ENCODE measurements at regions not wholly inside any gene's neighbourhood (a gene's known extent, or its start where the extent isn't known, plus 50 kb on each side); places are given as distances from the start of the nearest gene placed in this dataset.

DNA sequence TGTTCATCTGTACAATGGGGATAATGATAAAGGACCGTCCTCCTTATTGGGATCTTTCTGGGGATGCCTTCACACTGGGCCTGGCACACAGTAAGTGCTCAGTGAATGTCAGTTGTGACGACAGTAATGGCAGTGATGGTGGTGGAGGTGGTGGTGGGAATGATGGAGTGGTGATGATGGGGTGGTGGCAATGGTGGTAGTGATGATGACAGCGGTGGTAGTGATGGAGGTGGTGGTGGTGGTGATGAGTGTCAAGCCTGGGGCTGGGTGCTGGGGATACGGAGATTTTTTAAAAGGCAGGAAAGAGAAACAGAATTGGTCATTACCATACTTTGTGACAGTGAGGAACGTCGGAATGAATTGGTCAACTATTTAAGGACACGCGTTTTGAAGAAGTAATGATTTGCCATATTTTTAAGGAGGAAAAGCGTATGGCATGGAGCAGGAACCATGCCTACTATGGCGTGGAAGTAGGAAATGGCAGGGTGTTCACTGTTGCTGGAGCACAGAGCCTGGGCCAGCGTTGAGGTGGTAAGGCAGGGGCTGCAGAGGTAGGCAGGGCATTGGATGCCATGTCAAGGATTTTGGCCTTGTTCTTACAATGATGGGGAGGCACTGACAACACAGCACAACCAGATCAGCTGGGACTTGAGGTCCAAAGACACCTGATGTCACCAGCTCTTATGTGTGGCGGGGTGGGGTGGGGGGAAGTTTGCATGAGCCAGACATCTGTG lies 128.7 kb downstream of the ACTL8 start:
- no peak for DNase-seq (ENCODE audit: low read depth in 1 of 2, low spot score in 1 of 2)
- H3K9me3 ChIP-seq (ENCODE audit: low read depth): no peaks in the 10 kb centered on the region
- H3K27me3 ChIP-seq: no peaks in the 10 kb centered on the region
- H3K36me3 ChIP-seq: no peaks in the 10 kb centered on the region
- TF ChIP-seq, protein P1, sequence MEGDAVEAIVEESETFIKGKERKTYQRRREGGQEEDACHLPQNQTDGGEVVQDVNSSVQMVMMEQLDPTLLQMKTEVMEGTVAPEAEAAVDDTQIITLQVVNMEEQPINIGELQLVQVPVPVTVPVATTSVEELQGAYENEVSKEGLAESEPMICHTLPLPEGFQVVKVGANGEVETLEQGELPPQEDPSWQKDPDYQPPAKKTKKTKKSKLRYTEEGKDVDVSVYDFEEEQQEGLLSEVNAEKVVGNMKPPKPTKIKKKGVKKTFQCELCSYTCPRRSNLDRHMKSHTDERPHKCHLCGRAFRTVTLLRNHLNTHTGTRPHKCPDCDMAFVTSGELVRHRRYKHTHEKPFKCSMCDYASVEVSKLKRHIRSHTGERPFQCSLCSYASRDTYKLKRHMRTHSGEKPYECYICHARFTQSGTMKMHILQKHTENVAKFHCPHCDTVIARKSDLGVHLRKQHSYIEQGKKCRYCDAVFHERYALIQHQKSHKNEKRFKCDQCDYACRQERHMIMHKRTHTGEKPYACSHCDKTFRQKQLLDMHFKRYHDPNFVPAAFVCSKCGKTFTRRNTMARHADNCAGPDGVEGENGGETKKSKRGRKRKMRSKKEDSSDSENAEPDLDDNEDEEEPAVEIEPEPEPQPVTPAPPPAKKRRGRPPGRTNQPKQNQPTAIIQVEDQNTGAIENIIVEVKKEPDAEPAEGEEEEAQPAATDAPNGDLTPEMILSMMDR (IDR thresholded peaks at IDR 0.05; ENCODE audit: low read depth, low read length): no peak
- no peak overlapping the region for H3K27ac ChIP-seq
- H3K4me3 ChIP-seq: no peak overlapping the region
- peaks cover 11% of the 10 kb centered on the region for H3K4me1 ChIP-seq (ENCODE audit: low read depth)

DNA sequence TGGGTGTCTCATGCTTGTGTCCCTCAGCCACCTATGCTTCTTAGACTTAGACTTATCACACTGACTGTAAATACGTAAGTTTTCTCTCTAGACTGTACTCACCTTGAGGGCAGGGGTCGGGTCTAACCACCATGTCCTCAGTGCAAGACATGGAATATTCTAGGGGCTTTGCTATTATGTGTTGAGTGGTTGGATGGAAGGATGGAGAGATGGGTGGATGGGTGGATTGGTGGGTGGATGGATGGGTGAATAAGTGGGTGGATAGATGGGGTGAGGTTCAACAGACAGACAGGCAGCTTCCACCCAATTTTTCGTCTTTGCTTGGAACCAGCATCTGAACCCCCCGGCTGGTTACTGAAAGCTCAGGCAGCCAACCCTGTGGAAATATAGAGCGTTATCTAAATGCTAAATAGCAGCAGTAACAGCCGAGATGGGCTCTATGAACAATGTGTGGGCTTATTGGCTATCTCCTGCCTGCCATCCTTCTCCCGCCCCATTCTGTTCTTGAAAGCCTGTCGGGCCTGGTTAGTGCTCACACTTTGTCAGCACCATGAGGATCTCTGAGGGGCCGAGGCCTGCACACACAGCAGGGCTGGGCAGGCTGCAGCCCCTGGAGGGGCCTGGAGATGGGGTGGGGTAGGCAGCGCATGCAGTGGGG lies 130.7 kb downstream of the ACTL8 start:
- no peaks in the 10 kb centered on the region for H3K9me3 ChIP-seq (ENCODE audit: low read depth)
- no peaks in the 10 kb centered on the region for H3K27me3 ChIP-seq
- no peak overlapping the region for H3K27ac ChIP-seq
- H3K4me1 ChIP-seq (ENCODE audit: low read depth): peaks cover 11% of the 10 kb centered on the region
- TF ChIP-seq, protein P1 (IDR thresholded peaks at IDR 0.05; ENCODE audit: low read depth, low read length): no peak
- peak in 1 of 2 donors; percentile 34 for DNase-seq (ENCODE audit: low read depth in 1 of 2, low spot score in 1 of 2)
- H3K36me3 ChIP-seq: no peaks in the 10 kb centered on the region
- H3K4me3 ChIP-seq: no peak overlapping the region

DNA sequence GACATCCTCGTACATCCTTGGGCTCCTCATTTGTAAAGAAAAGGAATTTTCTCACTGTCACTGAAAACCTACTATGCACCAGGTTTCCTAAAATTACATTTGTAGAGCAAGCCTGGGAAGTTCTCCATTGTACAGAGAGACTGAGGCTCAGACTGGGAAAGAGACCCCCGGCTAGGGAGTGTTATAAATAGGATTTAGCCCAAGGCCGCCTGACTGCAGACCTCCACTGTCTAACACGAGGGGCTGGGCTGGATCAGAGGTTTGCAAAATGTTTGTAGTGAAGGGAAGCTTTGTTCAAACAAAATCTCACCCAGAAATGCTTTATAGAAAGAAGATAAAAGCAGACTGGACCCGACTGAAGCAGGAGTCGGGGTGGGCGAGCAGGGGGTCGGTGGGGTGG lies 131.3 kb downstream of the ACTL8 start:
- Histone ChIP-seq H3K4me3 (no peak overlapping the region), H3K27ac (peak overlapping the region; percentile 45), H3K9me3 (ENCODE audit: low read depth) (no peaks in the 10 kb centered on the region), H3K27me3 (no peaks in the 10 kb centered on the region), H3K36me3 (no peaks in the 10 kb centered on the region), H3K4me1 (ENCODE audit: low read depth) (peaks cover 11% of the 10 kb centered on the region)
- DNase-seq (ENCODE audit: low read depth in 1 of 2, low spot score in 1 of 2): no peak
- TF ChIP-seq, protein P1 (IDR thresholded peaks at IDR 0.05; ENCODE audit: low read depth, low read length): no peak

DNA sequence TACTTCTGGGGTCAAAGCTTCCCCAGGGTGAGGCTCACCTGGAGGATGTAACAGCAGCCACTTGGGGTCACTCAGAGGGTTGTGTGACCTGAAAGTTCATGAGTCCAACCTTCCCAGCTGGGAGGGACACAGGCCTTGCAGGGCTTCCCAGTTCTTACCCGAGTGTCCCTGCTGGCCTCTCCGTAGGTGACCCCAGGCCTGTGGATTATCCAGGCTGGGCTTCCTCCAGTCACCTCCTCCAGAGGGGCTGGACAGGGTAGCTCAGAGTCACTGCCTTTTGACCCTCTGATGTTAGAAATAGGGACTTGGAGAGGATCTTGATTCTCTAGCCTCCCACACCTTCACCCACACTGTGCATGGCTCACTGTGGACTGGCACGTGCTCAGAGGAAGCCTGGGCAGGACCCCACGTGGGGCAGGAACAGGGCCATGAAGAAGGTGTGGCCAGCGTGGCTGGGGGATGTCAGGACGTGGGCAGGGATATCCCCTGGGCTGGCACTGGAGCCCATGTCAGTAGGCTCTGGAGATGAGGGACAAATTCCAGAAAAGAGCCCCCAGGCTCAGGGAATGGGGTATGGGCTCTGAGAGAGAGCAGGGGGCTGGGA lies 131.8 kb downstream of the ACTL8 start:
- no peak overlapping the region for H3K4me3 ChIP-seq
- H3K27me3 ChIP-seq: no peaks in the 10 kb centered on the region
- H3K9me3 ChIP-seq (ENCODE audit: low read depth): no peaks in the 10 kb centered on the region
- H3K36me3 ChIP-seq: no peaks in the 10 kb centered on the region
- H3K4me1 ChIP-seq (ENCODE audit: low read depth): peaks cover 11% of the 10 kb centered on the region
- no peak for DNase-seq (ENCODE audit: low read depth in 1 of 2, low spot score in 1 of 2)
- TF ChIP-seq, protein P1 (IDR thresholded peaks at IDR 0.05; ENCODE audit: low read depth, low read length): no peak
- H3K27ac ChIP-seq: no peak overlapping the region

DNA sequence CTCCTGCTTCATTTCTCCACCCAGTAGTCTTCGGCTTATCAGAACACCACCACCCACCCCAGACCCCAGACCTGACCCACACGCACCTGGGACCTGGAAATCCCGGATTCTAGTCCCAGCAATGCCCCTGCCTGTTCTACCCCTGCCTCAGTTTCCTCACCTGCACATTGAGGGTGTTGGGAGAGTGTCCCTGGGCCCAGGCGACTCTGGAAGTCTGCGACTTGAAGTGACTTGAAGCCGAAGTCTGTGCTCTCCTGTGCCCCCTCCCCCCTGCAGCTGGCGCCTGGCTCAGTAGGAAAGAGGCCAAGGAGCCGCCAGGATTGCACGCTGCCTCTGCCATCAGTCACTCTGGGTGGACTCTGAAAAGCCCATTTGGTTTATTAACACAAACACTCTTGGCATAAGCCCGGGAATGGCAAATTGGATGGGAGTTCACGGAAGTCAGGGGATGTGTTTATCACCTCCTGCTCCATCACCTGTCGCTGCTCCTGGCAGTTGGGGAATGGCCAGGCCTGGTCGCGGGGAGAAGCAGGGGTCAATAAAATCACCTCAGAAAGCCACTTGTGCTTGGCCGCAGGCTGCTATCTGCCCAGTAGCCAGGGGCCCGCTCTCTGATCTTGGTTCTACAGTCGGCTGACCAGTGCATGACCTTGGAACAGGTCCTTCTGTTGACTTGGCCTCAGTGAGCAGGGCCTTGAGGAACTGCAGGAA lies 132.7 kb downstream of the ACTL8 start:
- Histone ChIP-seq H3K36me3 (no peaks in the 10 kb centered on the region), H3K4me1 (ENCODE audit: low read depth) (peaks cover 11% of the 10 kb centered on the region), H3K27me3 (no peaks in the 10 kb centered on the region), H3K27ac (no peak overlapping the region), H3K9me3 (ENCODE audit: low read depth) (no peaks in the 10 kb centered on the region), H3K4me3 (no peak overlapping the region)
- no peak for DNase-seq (ENCODE audit: low read depth in 1 of 2, low spot score in 1 of 2)
- TF ChIP-seq, protein P1 (IDR thresholded peaks at IDR 0.05; ENCODE audit: low read depth, low read length): no peak
